Anterior cingulate cortex (tissue), 58 donors: ENCODE measurements at regions not wholly inside any gene's neighbourhood (a gene's known extent, or its start where the extent isn't known, plus 50 kb on each side); places are given as distances from the start of the nearest gene placed in this dataset.

ENCODE experiments used
- DNase-seq, 58 donors: peaks; one replicate each; lab custom pipeline; 2025; lab: John Stamatoyannopoulos, UW

- DNase-seq: no peak
These were observed 211.0 kb upstream of the SIX2 start for GRCh38 chr2:45220227-45220626.

GRCh38 chr2:45218931-45219339, 209.7 kb upstream of the SIX2 start:
- DNase-seq: no peak

- no peak for DNase-seq
These were observed 209.0 kb upstream of the SIX2 start for GRCh38 chr2:45218297-45218696.

GRCh38 chr2:45216118-45216517, 206.9 kb upstream of the SIX2 start:
- DNase-seq: no peak

GRCh38 chr2:45214550-45214949, 205.3 kb upstream of the SIX2 start:
- DNase-seq: no peak

GRCh38 chr2:45212953-45213635, 203.8 kb upstream of the SIX2 start:
- DNase-seq: no peak

- no peak for DNase-seq
These were observed 202.4 kb upstream of the SIX2 start for GRCh38 chr2:45211636-45212035.

- no peak for DNase-seq
These were observed 201.4 kb upstream of the SIX2 start for GRCh38 chr2:45210462-45211195.

GRCh38 chr2:45209875-45210274, 200.6 kb upstream of the SIX2 start:
- DNase-seq: no peak

GRCh38 chr2:45209302-45209701, 200.1 kb upstream of the SIX2 start:
- DNase-seq: no peak

GRCh38 chr2:45207101-45207500, 197.8 kb upstream of the SIX2 start:
- DNase-seq: no peak

- DNase-seq: no peak
These were observed 196.7 kb upstream of the SIX2 start for GRCh38 chr2:45205985-45206384.

- no peak for DNase-seq
These were observed 196.2 kb upstream of the SIX2 start for GRCh38 chr2:45205480-45205879.

GRCh38 chr2:45203400-45203799, 194.1 kb upstream of the SIX2 start:
- no peak for DNase-seq

- DNase-seq: peak in 1 of 58 donors; percentile 12
These were observed 190.7 kb upstream of the SIX2 start for GRCh38 chr2:45199973-45200372.

GRCh38 chr2:45195916-45196315, 186.7 kb upstream of the SIX2 start:
- DNase-seq: no peak

- DNase-seq: no peak
These were observed 185.3 kb upstream of the SIX2 start for GRCh38 chr2:45194596-45194995.

- DNase-seq: no peak
These were observed 184.3 kb upstream of the SIX2 start for GRCh38 chr2:45193581-45193980.

GRCh38 chr2:45192991-45193390, 183.7 kb upstream of the SIX2 start:
- no peak for DNase-seq

- no peak for DNase-seq
These were observed 183.2 kb upstream of the SIX2 start for GRCh38 chr2:45192481-45192880.

- DNase-seq: no peak
These were observed 182.7 kb upstream of the SIX2 start for GRCh38 chr2:45191976-45192375.

- no peak for DNase-seq
These were observed 182.1 kb upstream of the SIX2 start for GRCh38 chr2:45191146-45191863.
